H9 (cell line): ENCODE measurements at regions not wholly inside any gene's neighbourhood (a gene's known extent, or its start where the extent isn't known, plus 50 kb on each side); places are given as distances from the start of the nearest gene placed in this dataset.

Source experiments
- DNase-seq: peaks from one replicate; pipeline ENCODE4 v3.0.0-alpha.2; 2017
- H2AFZ ChIP-seq: one replicate; pipeline ENCODE4 v1.6.1; 2013; ENCODE audit warnings: mild to moderate bottlenecking, low read length, control low read depth, moderate library complexity
- H2AK5ac ChIP-seq: 2 replicates; pipeline ENCODE4 v1.6.1; 2013; ENCODE audit warnings: low read length, control low read depth, mixed read lengths; ENCODE audit not compliant: insufficient read length
- H2BK120ac ChIP-seq: one replicate; pipeline ENCODE4 v1.6.1; 2013; ENCODE audit warnings: low read depth, mild to moderate bottlenecking, low read length, control low read depth, inconsistent platforms; ENCODE audit not compliant: poor library complexity, severe bottlenecking
- H2BK12ac ChIP-seq: 2 replicates; pipeline ENCODE4 v1.6.1; 2013; ENCODE audit warnings: low read length, control low read depth, mixed read lengths, low read depth; ENCODE audit not compliant: insufficient read length
- H2BK15ac ChIP-seq: 2 replicates; pipeline ENCODE4 v1.6.1; 2013; ENCODE audit warnings: low read depth, low read length, control low read depth
- H2BK20ac ChIP-seq: one replicate; pipeline ENCODE4 v1.6.1; 2013; ENCODE audit warnings: low read depth, mild to moderate bottlenecking, low read length, control low read depth, inconsistent platforms; ENCODE audit not compliant: poor library complexity, severe bottlenecking
- H2BK5ac ChIP-seq: 2 replicates; pipeline ENCODE4 v1.6.1; 2013; ENCODE audit warnings: low read length, control low read depth, mixed read lengths; ENCODE audit not compliant: insufficient read length
- H3K14ac ChIP-seq: 2 replicates; pipeline ENCODE4 v1.6.1; 2013; ENCODE audit warnings: low read length, control low read depth; ENCODE audit not compliant: insufficient read depth
- H3K18ac ChIP-seq: 2 replicates; pipeline ENCODE4 v1.6.1; 2013; ENCODE audit warnings: low read depth, mild to moderate bottlenecking, mixed read lengths, low read length, control low read depth; ENCODE audit not compliant: insufficient read length
- H3K23ac ChIP-seq: 2 replicates; pipeline ENCODE4 v1.6.1; 2013; ENCODE audit warnings: low read length, control low read depth, mixed read lengths, low read depth; ENCODE audit not compliant: insufficient read length
- H3K23me2 ChIP-seq: 2 replicates; pipeline ENCODE4 v1.6.1; 2013; ENCODE audit warnings: low read depth, mild to moderate bottlenecking, mixed read lengths, low read length, control low read depth; ENCODE audit not compliant: insufficient read length, poor library complexity, severe bottlenecking
- H3K27ac ChIP-seq: 2 replicates; pipeline ENCODE4 v1.5.1; 2013; ENCODE audit warnings: low read length, control low read depth, mixed read lengths, low read depth; ENCODE audit not compliant: insufficient read length
- H3K27me3 ChIP-seq: 2 replicates; pipeline ENCODE4 v1.6.1; 2013; ENCODE audit warnings: low read length, control low read depth, inconsistent platforms; ENCODE audit not compliant: insufficient read depth
- H3K4ac ChIP-seq: 2 replicates; pipeline ENCODE4 v1.6.1; 2013; ENCODE audit warnings: low read depth, mild to moderate bottlenecking, control low read depth, inconsistent platforms, low read length, moderate library complexity
- H3K4me1 ChIP-seq: 2 replicates; pipeline ENCODE4 v1.6.1; 2013; ENCODE audit warnings: low read length, control low read depth, inconsistent platforms; ENCODE audit not compliant: insufficient read depth
- H3K4me2 ChIP-seq: 2 replicates; pipeline ENCODE4 v1.6.1; 2013; ENCODE audit warnings: low read length, control low read depth, mixed read lengths; ENCODE audit not compliant: insufficient read length, insufficient read depth
- H3K56ac ChIP-seq: 2 replicates; pipeline ENCODE4 v1.6.1; 2013; ENCODE audit warnings: low read depth, mild to moderate bottlenecking, mixed read lengths, low read length, control low read depth; ENCODE audit not compliant: insufficient read length
- H3K79me1 ChIP-seq: 2 replicates; pipeline ENCODE4 v1.6.1; 2013; ENCODE audit warnings: low read depth, mild to moderate bottlenecking, moderate library complexity, low read length, control low read depth, inconsistent platforms; ENCODE audit not compliant: insufficient read depth, poor library complexity, severe bottlenecking
- H3K79me2 ChIP-seq: 2 replicates; pipeline ENCODE4 v1.6.1; 2013; ENCODE audit warnings: low read length, control low read depth, inconsistent platforms; ENCODE audit not compliant: insufficient read depth
- H3K9ac ChIP-seq: 2 replicates; pipeline ENCODE4 v1.6.1; 2013; ENCODE audit warnings: low read length, control low read depth, mixed read lengths; ENCODE audit not compliant: insufficient read length; ENCODE audit errors: extremely low read depth
- H3K9me3 ChIP-seq: one replicate; pipeline ENCODE4 v1.6.1; 2013; ENCODE audit warnings: low read depth, low read length, inconsistent platforms; ENCODE audit not compliant: control insufficient read depth
- H3T11ph ChIP-seq: one replicate; pipeline ENCODE4 v1.6.1; 2013; ENCODE audit warnings: mild to moderate bottlenecking, low read length, control low read depth, inconsistent platforms
- H4K20me1 ChIP-seq: one replicate; pipeline ENCODE4 v1.6.1; 2013; ENCODE audit not compliant: control insufficient read depth, insufficient read length, insufficient read depth
- H4K5ac ChIP-seq: 2 replicates; pipeline ENCODE4 v1.6.1; 2013; ENCODE audit warnings: low read depth, mild to moderate bottlenecking, mixed read lengths, low read length, control low read depth; ENCODE audit not compliant: insufficient read length
- H4K8ac ChIP-seq: replicated peaks from 2 replicates; pipeline ENCODE4 v1.6.1; 2013; ENCODE audit warnings: low read length, control low read depth, mixed read lengths, low read depth; ENCODE audit not compliant: insufficient read length
- H4K91ac ChIP-seq: 2 replicates; pipeline ENCODE4 v1.6.1; 2013; ENCODE audit warnings: low read depth, mild to moderate bottlenecking, moderate library complexity, mixed read lengths, low read length, control low read depth; ENCODE audit not compliant: insufficient read length
- H3K27ac Mint-ChIP-seq, 3 experiments: 2 replicates in 2 of 3; 3 replicates in 1 of 3; pipeline ENCODE4 v1.8.0; 2020 to 2021; ENCODE audit warnings: mixed read lengths in 3 of 3, mild to moderate bottlenecking in 1 of 3, moderate library complexity in 1 of 3
- H3K27me3 Mint-ChIP-seq: 2 replicates; pipeline ENCODE4 v1.8.0; 2021; ENCODE audit warnings: low read depth, mild to moderate bottlenecking, moderate library complexity, mixed read lengths
- H3K36me3 Mint-ChIP-seq, 3 experiments: 2 replicates in 2 of 3; 3 replicates in 1 of 3; pipeline ENCODE4 v1.8.0; 2020 to 2021; ENCODE audit warnings: low read depth in 3 of 3, mixed read lengths in 3 of 3; ENCODE audit not compliant: insufficient read depth in 1 of 3
- H3K4me1 Mint-ChIP-seq, 2 experiments: 2 replicates each; pipeline ENCODE4 v1.8.0; 2020; ENCODE audit warnings: mixed read lengths in 2 of 2
- H3K4me3 Mint-ChIP-seq, 2 experiments: 2 replicates in 1 of 2; 3 replicates in 1 of 2; pipeline ENCODE4 v1.8.0; 2020 to 2021; ENCODE audit warnings: mild to moderate bottlenecking in 2 of 2, mixed read lengths in 2 of 2, moderate library complexity in 1 of 2
- H3K9me3 Mint-ChIP-seq, 2 experiments: 2 replicates in 1 of 2; 3 replicates in 1 of 2; pipeline ENCODE4 v1.8.0; 2020; ENCODE audit warnings: mild to moderate bottlenecking in 2 of 2, mixed read lengths in 2 of 2, moderate library complexity in 1 of 2
- WGBS: extraction: QIAGEN DNeasy Blood & Tissue Kit; methylation state at CpG from one replicate; pipeline ENCODE4 v1.1.7; 2013; ENCODE audit warnings: missing lambda C conversion rate, low lambda C conversion rate, mixed read lengths; ENCODE audit not compliant: insufficient read length; ENCODE audit errors: extremely low coverage; 5-methylcytosine and 5-hydroxymethylcytosine counted together
- TF ChIP-seq, protein P1 (sequence below): fragments of 200-600 bp; sonication (generic); conservative IDR thresholded peaks from 3 replicates; pipeline ENCODE4 v1.8.0; 2021; ENCODE audit warnings: antibody characterized with exemption, mild to moderate bottlenecking

DNA sequence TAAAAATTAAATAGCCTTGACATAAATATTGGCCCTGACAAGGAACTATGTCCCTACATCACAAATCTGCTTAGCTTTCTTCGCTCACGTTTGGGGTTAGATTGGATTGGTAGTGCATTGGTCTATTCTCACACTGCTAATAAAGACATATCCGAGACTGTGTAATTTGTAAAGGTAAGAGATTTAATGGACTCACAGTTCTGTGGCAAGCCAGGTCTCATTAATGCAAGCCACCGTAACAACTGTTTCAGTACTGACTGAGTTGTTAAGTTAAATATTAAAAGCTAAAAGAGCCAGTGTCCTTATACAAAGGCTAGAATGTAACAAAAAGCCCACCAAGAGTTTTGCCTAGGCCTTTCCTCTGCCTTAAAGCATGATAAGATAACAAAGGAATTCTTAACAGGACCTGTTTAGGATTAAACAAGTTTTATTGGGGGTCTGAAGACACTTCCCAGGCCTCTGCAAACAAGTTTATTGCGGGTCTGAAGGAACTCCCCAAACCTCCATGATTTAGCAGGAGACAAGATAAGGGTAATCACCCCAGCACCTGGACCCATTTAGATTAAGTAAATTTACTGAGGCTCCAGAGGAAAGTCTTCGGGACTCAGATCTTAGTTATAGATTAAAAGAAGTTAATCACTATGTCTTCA, 88.2 kb upstream of the PTGDR start:
- Histone ChIP-seq H3K18ac (no peak overlapping the region), H3K4ac (no peak overlapping the region), H2BK15ac (no peak overlapping the region), H4K5ac (no peak overlapping the region), H3K9ac (no peak overlapping the region), H3K23me2 (no peaks in the 10 kb centered on the region), H4K91ac (no peak overlapping the region), H3K14ac (no peak overlapping the region), H2BK5ac (no peak overlapping the region), H2BK20ac (no peak overlapping the region), H2BK120ac (no peak overlapping the region), H3K4me1 (no peaks in the 10 kb centered on the region), H3K9me3 (no peaks in the 10 kb centered on the region), H3T11ph (no peak overlapping the region), H3K23ac (no peak overlapping the region), H2AFZ (no peak overlapping the region), H3K4me2 (no peak overlapping the region), H2AK5ac (no peak overlapping the region), H3K79me2 (no peaks in the 10 kb centered on the region), H2BK12ac (no peak overlapping the region), H4K20me1 (no peaks in the 10 kb centered on the region), H3K56ac (no peak overlapping the region), H3K27me3 (no peaks in the 10 kb centered on the region), H3K79me1 (no peaks in the 10 kb centered on the region), H3K27ac (no peak overlapping the region), H4K8ac (no peak overlapping the region)
- H3K27me3 Mint-ChIP-seq = no peaks in the 10 kb centered on the region; the same call in 1 of the 2 replicates
- no peak overlapping the region for H3K27ac Mint-ChIP-seq
- TF ChIP-seq, protein P1, sequence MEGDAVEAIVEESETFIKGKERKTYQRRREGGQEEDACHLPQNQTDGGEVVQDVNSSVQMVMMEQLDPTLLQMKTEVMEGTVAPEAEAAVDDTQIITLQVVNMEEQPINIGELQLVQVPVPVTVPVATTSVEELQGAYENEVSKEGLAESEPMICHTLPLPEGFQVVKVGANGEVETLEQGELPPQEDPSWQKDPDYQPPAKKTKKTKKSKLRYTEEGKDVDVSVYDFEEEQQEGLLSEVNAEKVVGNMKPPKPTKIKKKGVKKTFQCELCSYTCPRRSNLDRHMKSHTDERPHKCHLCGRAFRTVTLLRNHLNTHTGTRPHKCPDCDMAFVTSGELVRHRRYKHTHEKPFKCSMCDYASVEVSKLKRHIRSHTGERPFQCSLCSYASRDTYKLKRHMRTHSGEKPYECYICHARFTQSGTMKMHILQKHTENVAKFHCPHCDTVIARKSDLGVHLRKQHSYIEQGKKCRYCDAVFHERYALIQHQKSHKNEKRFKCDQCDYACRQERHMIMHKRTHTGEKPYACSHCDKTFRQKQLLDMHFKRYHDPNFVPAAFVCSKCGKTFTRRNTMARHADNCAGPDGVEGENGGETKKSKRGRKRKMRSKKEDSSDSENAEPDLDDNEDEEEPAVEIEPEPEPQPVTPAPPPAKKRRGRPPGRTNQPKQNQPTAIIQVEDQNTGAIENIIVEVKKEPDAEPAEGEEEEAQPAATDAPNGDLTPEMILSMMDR = no peak
- DNase-seq = no peak
- peaks cover 41 to 49% of the 10 kb centered on the region in 2 experiments for H3K9me3 Mint-ChIP-seq
- H3K4me1 Mint-ChIP-seq = no peaks in the 10 kb centered on the region
- H3K36me3 Mint-ChIP-seq = peaks cover 3 to 28% (median 13%) of the 10 kb centered on the region in 3 experiments
- no peak overlapping the region for H3K4me3 Mint-ChIP-seq
- no CpG with 5 or more reads among the region's 6 CpGs for WGBS
